ENCODE measurements at regions not wholly inside any gene's neighbourhood (a gene's known extent, or its start where the extent isn't known, plus 50 kb on each side); places are given as distances from the start of the nearest gene placed in this dataset.

- DNase-seq, result no peak
Measured at GRCh38 chr18:30328839-30329238, 713.7 kb downstream of the DSC3 start.

DNA sequence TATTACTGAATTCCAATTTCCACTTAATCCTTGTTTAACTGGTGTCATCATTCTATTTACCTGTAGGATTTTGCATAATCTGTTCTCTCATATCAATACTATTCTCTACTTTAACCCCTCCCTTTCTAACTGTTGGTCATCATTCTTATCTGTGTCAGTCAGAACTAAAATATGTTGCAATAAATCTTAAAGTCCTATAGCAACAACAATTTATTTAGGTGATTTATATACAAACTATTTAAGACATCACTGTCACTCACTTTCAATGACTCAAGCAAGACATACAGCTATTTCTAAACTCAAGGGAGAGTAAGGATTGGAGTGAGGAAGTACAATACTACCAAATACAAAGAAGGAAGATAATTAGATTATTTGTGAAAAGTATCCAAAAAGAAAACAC is 740.4 kb downstream of the DSC3 start:
- no peak for DNase-seq

- no peak for DNase-seq
Measured at GRCh38 chr18:30298769-30299168, 743.8 kb downstream of the DSC3 start.

DNA sequence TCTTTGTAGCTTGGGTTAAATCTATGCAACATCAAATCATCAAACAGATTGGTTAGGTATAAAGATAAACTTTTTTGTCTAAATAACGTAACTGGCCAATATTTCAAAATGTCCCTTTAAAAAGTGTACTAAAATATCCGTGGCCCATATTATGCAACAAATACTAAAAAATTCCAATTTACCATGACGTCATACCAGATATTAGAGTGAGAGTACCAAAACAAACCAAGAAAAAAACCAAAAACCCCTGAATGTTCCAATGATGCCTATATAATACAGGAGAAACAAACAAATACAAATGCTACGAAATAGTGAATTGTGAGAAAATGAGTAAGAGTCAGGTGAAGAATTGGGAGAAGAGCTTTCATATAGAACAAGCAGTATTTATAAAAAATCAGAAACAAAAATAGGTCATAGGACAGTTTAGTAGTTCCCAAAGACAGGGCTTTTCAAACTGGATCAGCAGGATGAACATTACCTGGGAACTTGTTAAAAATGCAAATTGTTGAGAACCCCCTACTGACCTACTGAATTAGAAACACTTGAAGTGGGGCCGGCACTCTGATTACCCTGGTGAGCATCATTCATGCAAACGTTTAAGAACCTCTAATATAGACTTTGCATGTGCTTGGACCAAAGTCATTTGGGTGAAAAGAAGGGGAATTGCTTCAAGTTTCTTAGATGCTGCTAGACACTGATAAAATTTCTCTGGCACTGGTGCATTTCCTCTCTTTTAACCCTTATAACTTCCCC is 753.7 kb downstream of the DSC3 start:
- DNase-seq, result no peak

DNA sequence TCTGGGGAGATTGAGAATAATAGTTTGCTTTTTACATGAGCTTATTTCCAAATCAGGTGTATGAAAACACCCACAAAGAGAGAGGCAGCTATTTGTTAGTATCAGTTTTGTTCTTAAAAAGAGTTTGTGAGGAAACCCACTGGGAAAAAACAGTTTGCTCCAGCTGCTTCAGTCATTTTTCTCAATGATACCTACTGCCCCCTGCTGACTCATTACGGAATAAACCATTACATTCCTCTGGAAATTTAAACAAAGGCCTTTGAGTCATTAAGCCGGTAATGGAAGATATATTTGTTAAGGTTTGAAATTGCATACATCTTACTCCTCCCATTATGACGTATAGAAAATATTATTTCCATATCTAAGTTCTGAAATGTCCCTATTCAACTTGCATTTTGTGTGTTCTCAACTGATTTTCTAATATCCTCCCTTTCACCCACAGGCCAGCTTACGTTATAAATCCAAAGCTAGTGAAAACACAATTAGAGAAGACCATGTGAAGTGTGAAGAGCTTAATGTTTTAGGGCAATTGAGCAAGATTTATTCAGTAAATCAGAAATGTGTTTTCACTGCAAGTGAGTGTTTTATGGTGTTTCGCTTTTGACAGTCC is 761.6 kb downstream of the DSC3 start:
- DNase-seq, result peak in 1 of 5 experiments; percentile 0

GRCh38 chr18:30280186-30280585 is 762.4 kb downstream of the DSC3 start:
- no peak for DNase-seq

GRCh38 chr18:30277676-30278075 is 764.9 kb downstream of the DSC3 start:
- no peak for DNase-seq

GRCh38 chr18:30271716-30272115 is 770.8 kb downstream of the DSC3 start:
- no peak for DNase-seq

- DNase-seq, result no peak
Measured at GRCh38 chr18:30265190-30265589, 777.4 kb downstream of the DSC3 start.

DNA sequence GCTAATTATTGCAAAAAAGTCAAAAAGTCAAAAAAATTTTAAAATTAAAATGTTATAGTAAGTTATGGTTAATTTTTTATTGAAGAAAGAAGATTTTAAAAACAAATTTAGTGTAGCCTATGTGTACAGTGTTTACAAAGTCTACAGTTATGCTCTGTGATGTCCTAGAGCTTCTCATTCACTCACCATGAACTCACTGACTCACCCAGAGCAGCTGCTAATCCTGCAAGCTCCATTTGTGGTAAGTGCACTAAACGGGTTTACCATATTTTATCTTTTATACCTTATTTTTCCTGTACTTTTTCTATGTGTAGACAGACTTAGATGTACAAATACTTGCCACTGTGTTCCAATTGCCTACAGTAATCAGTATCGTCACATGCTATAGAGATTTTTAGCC is 788.2 kb downstream of the DSC3 start:
- no peak for DNase-seq

DNA sequence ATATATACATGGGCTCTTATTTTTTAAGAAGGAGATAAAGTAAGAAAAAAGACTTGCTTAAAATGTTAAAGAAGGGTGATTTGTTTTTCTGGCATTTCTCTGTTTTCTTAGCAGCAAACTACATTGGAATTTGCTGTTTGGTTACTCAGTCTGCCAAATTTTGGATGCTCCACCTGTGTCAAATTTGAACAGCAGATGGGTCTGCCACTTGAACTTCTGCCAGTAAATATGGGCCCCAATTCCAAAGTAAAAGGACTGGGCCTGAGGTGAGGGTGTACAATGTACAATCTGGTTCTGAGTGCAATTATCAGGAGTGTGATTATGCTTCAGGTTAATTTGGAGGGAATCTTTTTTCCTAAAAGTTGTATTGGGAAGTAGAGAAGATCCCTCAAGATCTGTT is 794.5 kb downstream of the DSC3 start:
- DNase-seq, result no peak

DNA sequence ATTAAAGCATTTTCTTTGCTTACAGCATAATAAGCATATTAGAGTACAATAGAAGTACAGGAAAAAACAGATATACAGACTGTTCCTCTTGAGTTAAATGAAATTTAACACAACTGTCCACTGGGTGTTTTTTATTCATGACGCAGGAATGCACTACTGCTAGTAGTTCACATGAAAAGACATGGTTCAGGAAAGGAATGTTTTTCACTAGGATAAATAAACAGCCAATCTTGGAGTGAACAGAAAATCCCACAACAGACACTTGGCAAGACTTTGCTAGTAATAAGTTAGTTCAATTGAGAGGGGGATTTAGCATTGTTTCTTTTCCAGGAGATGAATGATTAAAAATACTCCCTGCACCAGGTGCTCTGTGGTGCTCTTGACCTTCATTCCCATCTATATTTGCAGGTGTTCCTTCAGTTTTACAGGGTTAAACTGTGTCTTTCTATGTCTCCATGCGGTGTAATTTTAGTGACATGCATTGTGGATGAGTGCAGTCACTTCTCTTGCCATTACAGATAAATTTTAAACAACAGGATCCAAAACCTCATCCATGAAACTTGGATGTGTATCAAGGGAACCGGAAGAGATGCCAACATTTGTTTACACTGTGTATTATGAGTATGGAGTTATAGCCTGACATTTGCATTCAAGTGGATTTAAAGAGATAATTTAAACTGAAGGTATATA is 796.6 kb downstream of the DSC3 start:
- DNase-seq, result no peak

- DNase-seq, result no peak
Measured at GRCh38 chr18:30234755-30235154, 807.8 kb downstream of the DSC3 start.

DNA sequence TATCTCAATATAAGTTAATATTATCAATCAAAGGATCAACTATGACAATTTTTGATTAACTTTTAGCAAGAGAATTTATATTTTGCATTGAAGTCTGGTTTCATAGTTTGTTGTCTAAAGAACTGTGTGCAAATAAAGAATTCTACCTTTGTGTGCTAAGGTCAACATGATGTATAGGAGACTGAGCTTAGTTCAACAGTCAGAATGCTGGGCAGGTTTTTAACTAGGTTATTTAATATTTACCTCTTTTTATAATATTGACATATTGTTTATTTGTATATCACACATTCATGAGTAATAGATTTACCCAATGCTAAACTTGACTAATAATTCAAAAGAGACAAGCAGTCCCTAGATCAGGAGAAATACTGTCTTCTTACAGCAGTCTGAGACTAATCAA is 831.4 kb downstream of the DSC3 start:
- DNase-seq, result no peak

DNA sequence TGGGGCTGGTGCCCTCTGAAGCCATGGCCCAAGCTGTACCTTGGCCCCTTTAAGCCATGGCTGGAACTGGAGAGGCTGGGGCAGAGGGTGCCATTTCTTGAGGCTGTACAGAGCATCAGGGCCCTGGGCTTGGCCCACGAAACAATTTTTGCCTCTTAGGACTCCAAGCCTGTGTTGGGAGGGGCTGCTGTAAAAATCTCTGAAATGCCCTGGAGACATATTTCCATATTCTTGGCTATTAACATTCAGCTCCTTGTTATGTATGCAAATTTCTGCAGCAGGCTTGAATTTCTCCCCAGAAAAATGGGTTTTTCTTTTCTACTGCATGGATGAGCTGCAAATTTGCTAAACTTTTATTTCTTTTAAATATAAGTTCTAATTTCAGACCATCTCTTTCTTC is 834.0 kb downstream of the DSC3 start:
- DNase-seq, result no peak

- no peak for DNase-seq
Measured at GRCh38 chr18:30192216-30192615, 850.3 kb downstream of the DSC3 start.

DNA sequence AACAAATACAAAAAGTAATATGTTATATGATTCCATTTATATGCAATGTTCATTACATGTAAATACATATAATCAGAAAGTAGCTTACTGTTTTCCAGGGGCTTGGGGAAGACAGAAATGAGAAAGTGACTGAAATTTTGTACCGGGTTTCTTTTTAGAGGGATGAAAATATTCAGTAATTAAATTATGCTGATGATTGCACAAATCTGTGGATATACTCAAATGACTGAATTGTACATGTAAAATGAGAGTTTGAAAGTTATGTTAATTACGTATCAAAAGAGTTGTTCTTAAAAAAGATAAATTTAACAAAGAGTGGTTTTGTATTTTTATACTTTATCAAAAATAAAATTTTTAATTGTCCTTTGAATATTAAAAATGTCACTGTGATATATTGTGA is 856.3 kb downstream of the DSC3 start:
- no peak for DNase-seq

DNA sequence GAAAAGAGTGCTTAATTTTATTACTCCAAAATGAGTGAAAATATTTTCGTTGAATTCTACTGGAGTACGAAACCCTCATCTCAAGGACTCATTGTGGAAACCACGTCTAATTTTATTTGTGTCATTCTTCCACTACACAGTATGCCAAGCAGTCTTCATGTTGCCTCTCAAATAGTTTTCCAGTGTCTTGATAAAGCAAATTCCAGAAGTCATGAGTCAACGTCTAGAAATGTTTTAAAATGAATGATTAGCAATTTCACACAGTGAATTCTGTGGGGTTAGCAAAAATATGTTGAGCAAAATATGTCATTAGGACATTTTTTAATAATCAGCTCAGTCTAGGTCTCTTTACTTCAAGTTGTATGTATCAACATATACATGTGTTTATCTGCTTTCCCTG is 865.5 kb downstream of the DSC3 start:
- DNase-seq, result no peak

DNA sequence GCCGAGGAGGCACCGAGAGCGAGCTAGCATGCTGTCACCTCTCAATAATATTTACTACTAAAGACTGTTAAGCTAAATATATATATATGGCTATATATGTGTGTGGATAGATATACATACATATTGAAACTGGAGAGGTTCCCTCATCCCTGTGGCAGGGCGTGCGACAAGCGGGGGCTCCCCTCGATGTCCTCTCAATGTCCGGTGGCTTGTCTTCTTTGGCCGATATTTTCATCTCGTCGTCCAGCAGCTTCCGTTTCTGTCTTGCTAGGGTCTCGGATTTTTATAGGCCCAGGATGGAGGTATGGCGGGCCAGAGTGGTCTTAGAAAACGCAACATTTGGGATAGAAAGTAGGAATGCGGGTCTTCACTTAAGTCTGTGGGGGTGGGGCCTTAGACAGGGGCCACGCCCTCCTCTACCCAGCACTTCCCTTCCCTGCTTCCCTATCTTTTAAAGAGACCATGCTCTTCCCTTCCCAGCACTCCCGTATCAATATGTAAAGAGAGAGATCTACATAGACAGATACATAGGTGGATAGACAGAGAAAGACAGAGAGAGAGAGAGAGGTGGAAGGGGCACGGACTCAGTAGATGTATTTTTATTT is 866.8 kb downstream of the DSC3 start:
- no peak for DNase-seq

GRCh38 chr18:30175061-30175574 is 867.4 kb downstream of the DSC3 start:
- DNase-seq, result no peak

DNA sequence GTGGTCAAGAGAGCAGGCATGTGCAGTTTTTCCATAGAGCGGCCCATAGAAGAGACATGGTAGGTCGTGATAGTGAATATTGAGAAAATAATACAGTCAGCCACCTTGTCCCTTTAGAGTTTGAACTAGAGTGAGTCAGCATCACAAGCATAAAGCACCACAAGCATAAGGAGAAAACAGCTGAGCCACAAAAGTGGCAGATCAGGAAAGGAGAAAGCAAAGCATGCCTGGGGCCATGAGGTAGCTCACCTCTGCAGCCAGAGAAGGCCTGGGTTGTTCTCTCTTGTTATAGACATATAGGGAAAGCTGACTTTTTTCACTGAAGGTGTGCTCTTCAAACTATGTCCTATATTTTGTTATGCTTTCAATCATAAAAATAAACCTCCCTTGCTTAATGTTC is 879.0 kb downstream of the DSC3 start:
- no peak for DNase-seq

- DNase-seq, result no peak
Measured at GRCh38 chr18:30160124-30160523, 882.4 kb downstream of the DSC3 start.

GRCh38 chr18:30150586-30151250 is 891.8 kb downstream of the DSC3 start:
- no peak for DNase-seq

Measured in T-helper 2 cell (primary cell).